Endothelial cell (in vitro differentiated cells): ENCODE measurements at regions not wholly inside any gene's neighbourhood (a gene's known extent, or its start where the extent isn't known, plus 50 kb on each side); places are given as distances from the start of the nearest gene placed in this dataset.

Experiments
- DNase-seq: peaks from one replicate; pipeline ENCODE4 v3.0.0; 2021; ENCODE audit warnings: low spot score
- H3K27ac Mint-ChIP-seq: one replicate; pipeline ENCODE4 v1.8.0; 2021; ENCODE audit warnings: mixed read lengths, inconsistent platforms; ENCODE audit not compliant: unreplicated experiment
- H3K27me3 Mint-ChIP-seq: one replicate; pipeline ENCODE4 v1.8.0; 2021; ENCODE audit warnings: mild to moderate bottlenecking, moderate library complexity, mixed read lengths, inconsistent platforms; ENCODE audit not compliant: unreplicated experiment
- H3K36me3 Mint-ChIP-seq: one replicate; pipeline ENCODE4 v1.8.0; 2021; ENCODE audit warnings: mild to moderate bottlenecking, low read depth, mixed read lengths, inconsistent platforms; ENCODE audit not compliant: unreplicated experiment
- H3K4me1 Mint-ChIP-seq: one replicate; pipeline ENCODE4 v1.8.0; 2021; ENCODE audit warnings: mild to moderate bottlenecking, mixed read lengths, inconsistent platforms; ENCODE audit not compliant: unreplicated experiment
- H3K4me3 Mint-ChIP-seq: one replicate; pipeline ENCODE4 v1.8.0; 2021; ENCODE audit warnings: mild to moderate bottlenecking, mixed read lengths, inconsistent platforms; ENCODE audit not compliant: unreplicated experiment
- H3K9me3 Mint-ChIP-seq: one replicate; pipeline ENCODE4 v1.8.0; 2021; ENCODE audit warnings: mixed read lengths, inconsistent platforms; ENCODE audit not compliant: unreplicated experiment
- TF ChIP-seq, protein P1 (sequence below): fragments of 200-600 bp; sonication (generic); IDR thresholded peaks from one replicate; pipeline ENCODE4 v1.5.0; 2021; ENCODE audit warnings: antibody characterized with exemption; ENCODE audit not compliant: unreplicated experiment

GRCh38 chr19:5392486-5392885 lies 51.9 kb upstream of the PTPRS start:
- Mint-ChIP-seq H3K27me3 (peaks cover 16% of the 10 kb centered on the region), H3K9me3 (no peaks in the 10 kb centered on the region), H3K4me1 (peaks cover 34% of the 10 kb centered on the region), H3K36me3 (peaks cover 2% of the 10 kb centered on the region), H3K4me3 (no peak overlapping the region), H3K27ac (no peak overlapping the region)
- TF ChIP-seq, protein P1, sequence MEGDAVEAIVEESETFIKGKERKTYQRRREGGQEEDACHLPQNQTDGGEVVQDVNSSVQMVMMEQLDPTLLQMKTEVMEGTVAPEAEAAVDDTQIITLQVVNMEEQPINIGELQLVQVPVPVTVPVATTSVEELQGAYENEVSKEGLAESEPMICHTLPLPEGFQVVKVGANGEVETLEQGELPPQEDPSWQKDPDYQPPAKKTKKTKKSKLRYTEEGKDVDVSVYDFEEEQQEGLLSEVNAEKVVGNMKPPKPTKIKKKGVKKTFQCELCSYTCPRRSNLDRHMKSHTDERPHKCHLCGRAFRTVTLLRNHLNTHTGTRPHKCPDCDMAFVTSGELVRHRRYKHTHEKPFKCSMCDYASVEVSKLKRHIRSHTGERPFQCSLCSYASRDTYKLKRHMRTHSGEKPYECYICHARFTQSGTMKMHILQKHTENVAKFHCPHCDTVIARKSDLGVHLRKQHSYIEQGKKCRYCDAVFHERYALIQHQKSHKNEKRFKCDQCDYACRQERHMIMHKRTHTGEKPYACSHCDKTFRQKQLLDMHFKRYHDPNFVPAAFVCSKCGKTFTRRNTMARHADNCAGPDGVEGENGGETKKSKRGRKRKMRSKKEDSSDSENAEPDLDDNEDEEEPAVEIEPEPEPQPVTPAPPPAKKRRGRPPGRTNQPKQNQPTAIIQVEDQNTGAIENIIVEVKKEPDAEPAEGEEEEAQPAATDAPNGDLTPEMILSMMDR: no peak
- DNase-seq: no peak

DNA sequence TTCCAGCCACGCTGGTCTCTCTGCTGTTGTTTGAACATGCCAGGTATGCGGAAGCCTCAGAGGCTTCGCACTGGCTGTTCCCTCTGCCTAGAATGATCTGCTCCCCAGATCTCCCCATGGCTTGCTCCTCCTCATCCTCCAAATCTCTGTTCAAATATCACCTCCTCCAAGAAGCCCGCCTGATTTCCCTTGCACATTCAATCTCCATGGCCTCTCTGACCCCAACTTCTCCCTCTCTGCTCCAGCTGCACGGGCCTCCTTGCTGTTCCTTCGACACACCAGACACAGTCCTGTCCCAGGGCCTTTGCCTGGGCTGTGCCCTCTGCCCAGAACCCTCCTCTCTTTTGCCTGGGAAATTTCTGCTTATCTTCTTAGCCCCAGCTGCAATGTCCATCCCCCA lies 52.5 kb upstream of the PTPRS start:
- peaks cover 15% of the 10 kb centered on the region for H3K27me3 Mint-ChIP-seq
- H3K4me3 Mint-ChIP-seq: no peak overlapping the region
- no peaks in the 10 kb centered on the region for H3K9me3 Mint-ChIP-seq
- H3K36me3 Mint-ChIP-seq: no peaks in the 10 kb centered on the region
- peaks cover 38% of the 10 kb centered on the region for H3K4me1 Mint-ChIP-seq
- no peak for DNase-seq
- H3K27ac Mint-ChIP-seq: peak overlapping the region; percentile 72
- TF ChIP-seq, protein P1: no peak

DNA sequence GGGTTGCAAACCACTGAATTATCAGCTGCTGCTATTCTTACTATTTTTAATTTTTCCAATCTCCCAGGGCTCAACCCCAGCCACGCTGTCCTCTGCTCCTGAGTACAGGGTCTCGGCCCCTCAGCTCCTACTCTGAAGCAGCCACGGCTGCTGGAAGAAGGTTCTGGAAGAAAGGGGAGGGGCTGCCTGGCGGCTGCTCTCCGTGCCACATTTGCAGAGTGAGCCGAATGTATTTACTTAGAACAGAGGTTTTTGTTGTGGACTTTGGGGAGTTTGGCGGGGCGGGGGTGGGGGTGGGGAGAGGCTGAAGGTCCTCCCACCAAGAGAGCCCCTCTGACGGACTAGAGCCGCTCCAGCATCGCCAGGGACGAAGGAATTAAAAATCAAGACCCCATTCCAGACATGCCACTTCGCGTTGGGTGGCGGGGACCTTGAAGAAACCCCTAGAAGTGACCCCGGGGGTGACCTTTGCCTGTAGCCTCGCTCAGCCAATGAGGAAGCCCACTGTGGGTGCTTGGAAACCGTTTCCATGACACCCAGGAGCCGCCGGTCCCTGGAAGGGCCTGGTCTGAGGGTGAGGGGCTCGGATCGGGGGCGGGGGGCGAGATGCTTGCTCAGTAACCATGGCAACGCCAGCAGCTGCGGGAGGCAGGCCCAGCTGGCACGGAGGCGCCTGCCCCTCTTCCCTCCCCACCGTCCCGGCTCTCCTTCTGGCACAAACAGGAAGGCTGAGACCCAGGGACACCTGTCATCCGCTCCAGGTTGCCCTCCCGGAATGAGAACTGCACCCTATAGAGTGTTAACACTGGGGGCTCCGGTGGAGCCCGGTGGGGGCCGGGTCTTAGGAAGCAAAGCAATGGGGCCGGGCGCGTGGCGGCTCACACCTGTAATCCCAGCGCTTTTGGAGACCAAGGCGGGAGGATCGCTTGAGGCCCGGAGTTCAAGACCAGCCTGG lies 54.2 kb upstream of the PTPRS start:
- no peaks in the 10 kb centered on the region for H3K9me3 Mint-ChIP-seq
- peaks cover 39% of the 10 kb centered on the region for H3K4me1 Mint-ChIP-seq
- H3K4me3 Mint-ChIP-seq: no peak overlapping the region
- no peak overlapping the region for H3K27ac Mint-ChIP-seq
- TF ChIP-seq, protein P1: no peak
- DNase-seq: peak; percentile 24
- H3K27me3 Mint-ChIP-seq: peaks cover 14% of the 10 kb centered on the region
- no peaks in the 10 kb centered on the region for H3K36me3 Mint-ChIP-seq

DNA sequence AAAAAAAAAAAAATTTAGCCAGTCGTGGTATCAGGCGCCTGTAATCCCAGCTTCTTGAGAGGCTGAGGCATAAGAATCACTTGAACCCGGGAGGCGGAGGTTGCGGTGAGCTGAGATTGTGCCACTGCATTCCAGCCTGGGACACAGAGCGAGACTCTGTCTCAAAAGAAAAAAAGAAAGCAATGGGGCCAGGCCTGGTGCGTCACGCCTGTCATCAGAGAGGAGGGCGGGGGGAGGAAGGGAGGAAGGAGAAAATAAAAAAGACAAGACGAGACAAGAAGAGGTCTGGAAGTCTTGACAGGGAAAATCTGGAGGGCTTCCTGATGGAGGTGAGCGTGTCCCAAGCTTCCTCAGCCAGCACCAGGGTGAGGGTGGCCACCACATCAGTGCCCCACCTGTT lies 54.9 kb upstream of the PTPRS start:
- Mint-ChIP-seq H3K4me3 (no peak overlapping the region), H3K36me3 (no peaks in the 10 kb centered on the region), H3K9me3 (no peaks in the 10 kb centered on the region), H3K4me1 (peaks cover 39% of the 10 kb centered on the region), H3K27me3 (peaks cover 16% of the 10 kb centered on the region), H3K27ac (no peak overlapping the region)
- TF ChIP-seq, protein P1: no peak
- no peak for DNase-seq
